GM12873 (cell line): ENCODE measurements at regions not wholly inside any gene's neighbourhood (a gene's known extent, or its start where the extent isn't known, plus 50 kb on each side); places are given as distances from the start of the nearest gene placed in this dataset.

Source experiments
- TF ChIP-seq, protein P1 (sequence below): IDR thresholded peaks from 2 replicates; pipeline ENCODE4 v1.5.1; 2012; ENCODE audit warnings: low read depth, mild to moderate bottlenecking, moderate library complexity, low read length, control low read depth; ENCODE audit not compliant: insufficient read depth; ENCODE audit errors: missing control alignments

- TF ChIP-seq, protein P1, sequence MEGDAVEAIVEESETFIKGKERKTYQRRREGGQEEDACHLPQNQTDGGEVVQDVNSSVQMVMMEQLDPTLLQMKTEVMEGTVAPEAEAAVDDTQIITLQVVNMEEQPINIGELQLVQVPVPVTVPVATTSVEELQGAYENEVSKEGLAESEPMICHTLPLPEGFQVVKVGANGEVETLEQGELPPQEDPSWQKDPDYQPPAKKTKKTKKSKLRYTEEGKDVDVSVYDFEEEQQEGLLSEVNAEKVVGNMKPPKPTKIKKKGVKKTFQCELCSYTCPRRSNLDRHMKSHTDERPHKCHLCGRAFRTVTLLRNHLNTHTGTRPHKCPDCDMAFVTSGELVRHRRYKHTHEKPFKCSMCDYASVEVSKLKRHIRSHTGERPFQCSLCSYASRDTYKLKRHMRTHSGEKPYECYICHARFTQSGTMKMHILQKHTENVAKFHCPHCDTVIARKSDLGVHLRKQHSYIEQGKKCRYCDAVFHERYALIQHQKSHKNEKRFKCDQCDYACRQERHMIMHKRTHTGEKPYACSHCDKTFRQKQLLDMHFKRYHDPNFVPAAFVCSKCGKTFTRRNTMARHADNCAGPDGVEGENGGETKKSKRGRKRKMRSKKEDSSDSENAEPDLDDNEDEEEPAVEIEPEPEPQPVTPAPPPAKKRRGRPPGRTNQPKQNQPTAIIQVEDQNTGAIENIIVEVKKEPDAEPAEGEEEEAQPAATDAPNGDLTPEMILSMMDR = no peak
Observed at GRCh38 chr3:66666362-66666761, 165.5 kb upstream of the LRIG1 start.

DNA sequence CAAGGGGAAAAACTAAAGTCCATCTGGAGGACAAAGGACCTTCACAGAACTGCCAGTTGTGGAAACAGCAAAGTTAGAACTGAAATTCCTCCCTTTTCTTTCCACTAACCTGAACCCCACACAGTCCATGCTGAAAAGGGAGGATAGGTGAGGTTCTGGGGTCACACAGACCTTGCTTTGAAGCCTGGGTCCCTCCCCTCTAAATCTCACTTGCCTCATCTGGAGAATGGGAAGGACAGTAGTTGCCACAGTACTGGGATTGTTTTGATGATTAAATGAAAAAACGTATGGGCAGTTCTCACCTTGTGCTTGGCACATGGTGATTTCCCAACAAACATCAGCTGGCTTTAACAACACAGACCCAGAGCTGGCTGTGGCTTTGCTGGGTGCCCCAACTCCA is 166.4 kb upstream of the LRIG1 start:
- TF ChIP-seq, protein P1 = no peak

GRCh38 chr3:66671291-66671690 is 170.5 kb upstream of the LRIG1 start:
- TF ChIP-seq, protein P1 = no peak

DNA sequence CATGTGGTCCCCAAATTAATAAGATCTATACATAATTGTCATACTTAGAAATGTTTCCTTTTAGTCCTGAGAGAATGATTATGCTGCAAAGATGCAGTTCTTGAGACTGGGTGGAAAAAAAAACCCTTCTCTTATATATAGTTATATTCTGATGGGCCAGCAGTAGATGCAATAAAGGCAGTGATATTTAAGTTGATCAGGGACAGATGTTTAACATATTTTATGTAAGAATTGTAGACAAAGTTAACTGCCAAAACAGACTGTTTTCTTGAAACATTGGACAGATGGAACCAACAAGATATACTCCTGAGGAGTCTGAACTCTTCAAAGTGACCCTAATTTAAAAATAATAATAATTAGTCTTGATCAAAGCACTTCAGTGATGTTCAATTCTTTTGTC is 172.0 kb upstream of the LRIG1 start:
- TF ChIP-seq, protein P1 = no peak

DNA sequence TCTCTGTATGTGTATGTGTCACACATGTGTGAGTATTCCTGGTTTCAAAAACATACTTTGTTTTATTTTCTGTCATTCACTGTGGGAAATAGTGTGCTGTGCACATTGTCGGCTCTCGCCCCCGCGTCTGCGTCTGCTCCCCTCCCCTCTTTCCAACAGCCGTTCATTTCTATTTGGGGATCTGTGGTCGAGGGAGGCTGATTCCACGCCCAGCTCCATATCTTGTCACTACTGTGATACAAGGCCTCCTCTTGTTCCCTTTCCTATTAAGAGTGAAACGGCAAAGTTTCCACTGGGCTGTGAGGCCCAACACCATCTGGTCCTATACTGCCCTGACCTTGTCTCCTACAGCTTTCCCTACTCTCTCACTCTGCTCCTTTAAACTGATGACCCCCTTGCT is 172.5 kb upstream of the LRIG1 start:
- TF ChIP-seq, protein P1 = no peak

DNA sequence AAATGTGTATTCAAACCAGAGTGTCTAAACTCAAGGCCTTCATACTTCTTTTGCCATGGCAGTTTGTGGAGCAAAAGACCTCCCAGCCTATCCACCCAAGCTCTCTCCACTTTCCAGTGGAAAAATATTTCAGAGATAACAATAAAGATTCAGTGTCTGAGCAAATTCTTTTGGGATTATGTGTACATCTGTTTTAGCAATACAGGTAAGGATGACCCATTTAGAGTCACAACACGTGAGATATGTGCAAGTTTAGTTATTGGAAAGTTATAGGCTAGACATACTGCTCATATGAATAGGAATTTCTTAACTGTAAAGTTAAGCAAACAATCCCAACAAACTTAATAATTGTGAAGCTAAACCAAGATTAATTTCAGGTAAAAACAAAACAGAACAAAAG is 174.5 kb upstream of the LRIG1 start:
- TF ChIP-seq, protein P1 = no peak

DNA sequence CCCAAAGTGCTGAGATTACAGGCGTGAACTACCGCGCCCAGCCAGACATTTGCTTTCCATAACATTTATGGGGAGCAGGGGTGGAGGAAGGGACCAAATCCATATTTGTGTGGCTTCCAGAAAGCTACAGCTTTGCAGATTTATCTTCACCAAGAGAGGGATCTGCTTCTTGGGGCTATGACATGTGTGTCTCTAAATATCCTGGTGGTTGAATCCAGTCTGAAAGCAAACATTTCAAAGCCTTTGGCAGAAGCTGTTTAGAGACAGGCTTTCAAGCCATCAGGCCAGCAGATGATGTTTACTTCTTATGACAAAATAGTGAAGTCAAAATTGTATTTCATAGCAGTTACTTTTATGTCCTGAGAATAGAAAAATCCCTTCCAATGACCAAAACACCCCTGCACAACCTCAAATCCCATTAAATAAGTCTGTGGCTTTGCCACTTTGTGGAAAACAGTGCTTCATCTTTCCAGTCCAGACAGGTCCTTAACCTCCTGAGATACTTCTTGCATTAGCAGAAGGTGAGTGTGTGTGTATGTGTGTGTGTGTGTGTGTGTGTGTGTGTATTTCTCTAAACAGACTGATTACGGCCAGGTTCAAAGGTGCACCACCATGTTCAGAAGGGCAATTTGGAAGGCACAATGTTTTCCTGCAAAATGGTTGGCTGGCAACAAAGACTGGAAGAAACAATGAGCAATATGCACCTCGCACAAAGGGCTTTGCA is 191.4 kb upstream of the LRIG1 start:
- TF ChIP-seq, protein P1 = no peak
